GM18519 (cell line): ENCODE measurements at regions not wholly inside any gene's neighbourhood (a gene's known extent, or its start where the extent isn't known, plus 50 kb on each side); places are given as distances from the start of the nearest gene placed in this dataset.
"Not testable (repeated sequence)": the region's sequence is repeated elsewhere in the genome, so short reads cannot be mapped to it uniquely, and the experiment has no call there.

ENCODE experiments used
- ATAC-seq: cut with Tn5 transposase; IDR thresholded peaks from one replicate; pipeline ENCODE4 v1.9.1; 2021; ENCODE audit warnings: mild to moderate bottlenecking, moderate library complexity; ENCODE audit not compliant: unreplicated experiment, low FRiP score

DNA sequence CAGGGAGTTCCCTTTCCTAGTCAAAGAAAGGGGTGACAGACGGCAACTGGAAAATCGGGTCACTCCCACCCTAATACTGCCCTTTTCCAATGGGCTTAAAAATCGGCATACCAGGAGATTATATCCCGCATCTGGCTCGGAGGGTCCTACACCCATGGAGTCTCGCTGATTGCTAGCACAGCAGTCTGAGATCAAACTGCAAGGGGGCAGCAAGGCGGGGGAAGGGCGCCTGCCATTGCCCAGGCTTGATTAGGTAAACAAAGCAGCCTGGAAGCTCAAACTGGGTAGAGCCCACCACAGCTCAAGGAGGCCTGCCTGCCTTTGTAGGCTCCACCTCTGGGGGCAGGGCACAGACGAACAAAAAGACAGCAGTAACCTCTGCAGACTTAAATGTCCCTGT, 831.3 kb downstream of the TTLL7 start:
- not testable (repeated sequence) for ATAC-seq

DNA sequence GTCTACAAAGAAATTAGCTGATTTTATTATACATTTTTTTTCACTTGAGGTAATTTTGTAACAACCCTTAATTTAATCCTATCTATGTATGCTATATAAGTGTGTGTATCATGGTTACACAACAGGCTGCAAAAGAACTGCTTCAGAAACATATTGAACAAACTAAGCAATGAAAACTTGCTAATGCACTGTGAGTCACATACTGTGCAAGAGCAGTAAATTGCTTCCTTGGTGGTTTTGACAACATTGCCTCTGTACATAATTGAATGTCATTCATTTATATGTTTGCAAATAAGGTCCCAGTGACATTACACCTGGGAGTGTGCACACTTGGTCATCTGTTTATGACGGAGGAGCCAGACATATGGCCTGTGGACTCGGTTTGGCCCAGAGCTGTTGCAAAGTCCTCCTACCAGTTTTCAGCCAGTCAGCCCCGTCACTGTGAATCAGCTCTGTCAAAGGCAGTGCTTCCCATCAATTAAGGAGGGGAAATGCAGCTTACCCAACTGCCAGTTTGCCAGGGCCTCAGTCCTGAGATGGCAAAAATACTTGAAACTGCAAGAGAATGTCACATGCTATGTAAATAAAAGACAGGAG, 835.0 kb downstream of the TTLL7 start:
- not testable (repeated sequence) for ATAC-seq

DNA sequence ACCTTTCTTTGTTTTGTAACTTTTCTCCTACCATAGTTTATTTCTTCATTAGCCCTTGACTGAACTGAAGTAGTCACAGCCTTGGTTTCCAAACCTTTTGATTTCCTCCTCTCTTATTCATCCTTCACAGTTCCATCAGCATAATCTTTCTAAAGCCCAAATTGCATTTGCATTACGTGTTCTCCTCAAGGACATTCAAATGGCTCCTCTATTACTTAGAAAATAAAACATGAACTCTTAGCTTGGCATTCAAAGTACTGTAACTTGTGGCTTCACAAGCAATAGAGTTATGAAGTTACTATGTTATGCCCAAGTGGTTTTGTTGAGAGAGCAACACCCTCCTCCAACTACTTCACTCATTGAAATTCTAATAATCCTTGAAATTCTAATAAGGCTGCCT, 840.0 kb downstream of the TTLL7 start:
- not testable (repeated sequence) for ATAC-seq

DNA sequence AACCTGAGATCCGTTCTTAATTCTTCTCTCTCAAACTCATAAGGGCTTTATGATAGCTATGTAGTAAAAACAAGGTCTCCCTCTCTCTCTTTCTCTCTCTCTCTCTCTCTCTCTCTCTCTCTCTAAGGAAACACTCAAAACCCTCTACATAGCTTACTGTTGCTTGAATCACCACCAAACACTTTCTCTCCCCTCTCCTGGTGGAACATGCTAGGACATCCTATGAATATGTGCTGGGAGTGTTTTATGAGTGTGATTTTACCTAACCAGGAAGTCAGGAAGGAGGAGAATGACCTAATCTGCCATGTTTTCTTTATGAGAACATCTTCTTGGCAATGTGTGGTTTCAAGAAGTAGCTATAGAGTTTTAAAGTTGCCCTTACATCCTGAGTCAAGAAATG, 844.6 kb downstream of the TTLL7 start:
- ATAC-seq: not testable (repeated sequence)

DNA sequence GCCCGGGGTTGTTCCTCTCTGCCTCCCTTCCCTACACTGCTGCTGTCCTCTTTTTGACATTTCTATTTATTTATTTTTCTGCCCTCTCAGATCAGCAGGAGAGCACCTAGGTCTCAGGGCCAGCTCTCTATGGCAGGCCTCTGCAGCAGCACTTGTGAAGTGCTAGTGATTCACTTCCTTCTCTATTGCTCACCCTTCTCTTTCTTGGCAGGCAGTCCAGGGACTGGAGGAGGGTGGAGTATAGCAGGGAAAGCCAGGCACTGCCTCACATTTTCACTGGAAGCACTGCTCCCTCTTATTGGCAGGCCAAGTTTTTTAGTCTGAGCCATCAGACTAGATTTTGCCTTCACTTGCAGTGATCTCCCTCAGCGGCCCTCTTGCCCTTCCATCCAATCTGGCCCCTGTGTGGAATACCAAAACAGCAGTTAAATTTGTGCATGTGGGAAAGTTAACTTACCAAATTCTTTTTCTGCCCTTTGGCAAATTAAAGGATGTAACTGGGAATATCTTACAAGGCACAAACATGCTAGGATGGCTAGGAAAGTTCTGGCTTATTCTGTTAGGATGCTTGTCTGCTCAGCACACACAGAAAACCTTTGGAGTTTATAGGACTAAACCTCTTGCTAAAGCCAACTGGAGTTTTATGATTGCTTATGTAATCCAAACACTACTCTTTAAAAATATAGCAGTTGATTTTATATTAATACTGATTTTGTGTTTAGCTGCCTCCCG, 847.6 kb downstream of the TTLL7 start:
- ATAC-seq: not testable (repeated sequence)

DNA sequence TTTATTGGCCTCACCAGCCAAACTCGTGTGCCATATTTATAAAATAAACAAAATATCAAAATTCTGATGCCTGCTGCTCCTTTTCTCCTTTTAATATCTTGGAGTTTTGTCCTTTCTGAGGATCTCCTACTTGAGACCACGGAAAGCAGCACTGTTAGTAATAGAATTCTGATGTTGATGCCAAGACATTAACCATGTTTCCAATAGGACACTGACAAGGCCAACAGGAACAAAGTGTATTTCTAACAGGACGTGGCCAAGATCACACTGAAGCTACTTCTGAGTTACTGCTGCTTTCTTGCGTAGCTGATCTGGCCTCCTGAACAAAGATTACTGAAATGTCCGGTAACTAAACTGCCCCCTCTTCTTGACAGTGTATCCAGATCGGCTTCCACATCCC, 848.5 kb downstream of the TTLL7 start:
- not testable (repeated sequence) for ATAC-seq

DNA sequence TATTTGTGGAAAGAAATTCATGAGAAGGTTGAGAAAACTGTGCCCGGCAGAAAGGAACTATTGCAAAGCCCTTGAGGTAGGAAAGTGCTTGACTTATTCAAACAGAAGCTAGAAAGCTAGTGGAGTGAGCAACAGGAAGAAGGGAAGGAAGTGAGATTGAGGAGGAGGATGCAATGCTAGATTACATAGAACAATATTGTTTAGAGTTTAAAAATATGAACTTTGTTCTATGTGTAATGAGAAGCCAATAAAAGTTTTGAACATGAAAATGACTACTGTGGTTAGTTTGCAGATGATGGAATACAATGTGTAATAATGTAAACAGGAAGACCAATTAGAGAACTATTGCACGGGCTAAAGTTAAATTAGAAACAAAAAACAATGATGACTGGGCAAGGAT, 853.1 kb downstream of the TTLL7 start:
- not testable (repeated sequence) for ATAC-seq

DNA sequence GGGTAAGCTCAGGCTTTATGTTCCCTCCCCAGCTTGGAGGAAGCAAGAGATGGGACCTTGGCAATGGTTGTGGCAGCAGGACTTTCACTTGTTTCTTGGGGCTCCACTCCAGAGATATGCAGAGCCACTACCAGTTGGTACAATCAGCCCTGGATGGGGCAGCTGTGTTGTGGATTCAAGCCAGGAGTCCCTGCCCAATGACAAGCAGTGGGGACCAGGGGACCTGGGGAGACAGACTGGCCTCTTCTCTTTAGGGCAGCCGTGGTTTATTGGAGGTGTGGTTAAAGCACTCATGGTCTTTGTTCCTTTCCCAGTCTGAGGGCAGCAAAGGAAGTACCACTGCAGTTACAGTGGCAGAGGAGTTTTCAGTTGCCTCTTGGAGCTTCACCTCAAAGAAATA, 856.1 kb downstream of the TTLL7 start:
- ATAC-seq: not testable (repeated sequence)

DNA sequence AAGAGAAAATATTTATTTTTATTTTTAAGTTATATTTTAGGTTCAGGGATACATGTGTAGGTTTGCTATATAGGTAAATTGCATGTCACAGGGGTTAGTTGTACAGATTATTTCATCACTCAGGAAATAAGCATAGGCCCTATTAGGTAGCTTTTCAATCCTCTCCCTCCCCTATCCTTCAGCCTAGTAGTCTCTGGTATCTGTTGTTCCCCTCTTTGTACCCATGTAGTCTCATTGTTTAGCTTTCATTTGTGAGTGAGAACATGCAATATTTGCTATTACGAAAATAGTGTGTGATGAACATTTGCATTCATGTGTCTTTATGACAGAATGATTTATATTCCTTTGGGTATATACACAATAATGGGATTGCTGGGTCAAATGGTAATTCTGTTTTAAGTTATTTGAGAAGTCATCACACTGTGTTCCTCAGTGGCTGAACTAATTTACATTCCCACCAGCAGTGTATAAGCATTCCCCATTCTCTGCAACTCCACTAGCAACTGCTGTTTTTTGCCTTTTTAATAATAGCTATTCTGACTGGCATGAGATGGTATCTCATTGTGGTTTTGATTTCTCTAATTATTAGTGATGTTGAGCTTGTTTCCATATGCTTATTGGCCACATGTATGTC, 863.3 kb downstream of the TTLL7 start:
- ATAC-seq: not testable (repeated sequence)

DNA sequence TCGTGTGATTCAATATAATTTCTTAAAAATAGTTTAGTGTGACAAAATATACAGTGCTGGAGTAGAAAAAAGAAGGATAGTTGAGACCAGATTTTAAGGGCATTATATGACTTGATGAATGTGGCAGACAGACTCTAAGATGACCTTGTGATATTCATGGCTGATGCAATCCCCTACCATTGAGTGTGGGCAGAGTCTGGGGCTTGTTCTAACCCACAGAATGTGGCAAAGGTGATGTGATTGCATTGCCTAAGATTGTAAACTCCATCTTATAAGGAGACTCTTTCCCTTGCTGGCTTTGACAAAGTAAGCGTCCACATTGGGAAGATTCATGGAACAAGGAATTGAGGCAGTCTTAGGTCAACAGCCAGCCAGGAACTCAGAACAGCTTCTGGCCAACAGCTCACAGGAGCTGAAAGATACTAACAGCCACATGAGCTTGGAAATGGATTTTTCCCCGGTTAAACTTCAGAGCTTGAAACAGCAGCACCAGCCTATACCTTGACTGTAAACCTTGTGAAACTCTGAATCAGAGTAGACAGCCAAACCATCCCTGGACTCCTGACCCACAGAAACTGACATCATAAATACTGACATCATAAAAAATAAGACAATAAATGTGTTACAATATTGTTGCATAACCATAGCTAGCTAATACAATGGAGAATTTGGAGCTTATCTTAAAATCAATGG, 864.5 kb downstream of the TTLL7 start:
- ATAC-seq: not testable (repeated sequence)

DNA sequence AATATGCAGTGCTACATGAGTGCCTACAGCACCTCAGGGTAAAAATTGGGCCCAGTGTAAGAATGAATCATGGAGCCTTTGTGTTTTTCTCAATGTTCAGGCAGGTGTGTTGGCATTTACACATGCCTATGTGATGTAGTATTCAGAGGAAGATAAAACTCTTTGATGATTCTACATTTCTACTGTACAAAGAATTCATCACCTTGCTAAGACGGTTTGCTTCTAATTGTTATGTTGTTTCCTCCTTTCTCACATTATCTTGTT, 867.3 kb downstream of the TTLL7 start:
- no peak for ATAC-seq

DNA sequence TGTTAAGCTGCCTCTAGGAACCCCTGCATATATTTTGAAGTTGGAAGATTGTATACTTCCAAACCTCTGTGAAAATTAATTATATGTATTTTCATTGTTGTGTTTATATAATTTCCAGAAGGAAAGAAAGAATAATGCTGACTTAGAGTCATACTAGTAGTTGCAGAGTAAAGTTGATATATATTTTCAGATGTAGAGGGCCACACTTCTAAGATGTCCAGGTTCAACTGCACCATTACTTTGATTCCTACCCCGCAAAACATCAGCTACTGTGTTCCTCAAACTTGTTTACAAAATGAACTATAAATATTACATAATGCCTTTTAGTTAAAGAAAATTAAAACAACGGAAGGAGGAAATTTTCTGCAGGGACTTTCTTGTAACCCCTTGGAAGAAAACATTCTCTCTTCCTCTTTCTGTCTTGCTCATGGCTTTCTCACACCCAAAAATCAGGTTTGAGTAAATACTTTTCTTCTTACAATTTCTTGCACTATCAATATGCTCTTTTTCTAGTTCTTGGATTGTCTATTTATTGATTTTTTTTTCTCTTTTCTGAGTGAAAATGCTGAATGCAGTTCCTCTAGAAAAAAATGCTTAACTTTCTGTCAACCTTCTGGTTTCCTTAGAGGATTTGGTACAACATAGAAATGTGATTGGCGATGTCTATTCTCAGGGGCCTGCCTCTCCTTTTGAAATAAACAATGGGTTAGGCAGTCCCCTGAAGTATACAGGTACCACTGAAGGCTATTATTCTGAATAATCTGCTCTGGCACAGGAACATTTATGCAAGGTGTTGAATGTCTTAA, 867.8 kb downstream of the TTLL7 start:
- ATAC-seq: peak; percentile 56

DNA sequence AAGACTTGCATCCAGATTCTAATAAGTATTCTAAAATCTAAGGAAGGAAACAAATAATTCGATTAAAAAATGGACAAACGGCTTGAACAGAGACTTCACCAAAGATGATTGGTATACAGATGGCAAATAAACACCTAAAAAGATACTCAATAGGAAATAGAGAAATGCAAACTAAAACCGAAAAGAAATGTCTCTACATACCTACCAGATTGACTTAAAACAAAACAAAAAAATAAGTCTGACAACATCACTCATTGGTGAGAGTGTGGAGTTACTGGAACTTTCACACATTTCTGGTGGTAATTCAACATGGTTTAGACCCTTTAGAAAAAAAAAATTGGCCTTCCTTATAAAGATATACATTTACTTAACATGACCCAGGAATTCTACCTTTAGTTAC, 869.8 kb downstream of the TTLL7 start:
- ATAC-seq: no peak

DNA sequence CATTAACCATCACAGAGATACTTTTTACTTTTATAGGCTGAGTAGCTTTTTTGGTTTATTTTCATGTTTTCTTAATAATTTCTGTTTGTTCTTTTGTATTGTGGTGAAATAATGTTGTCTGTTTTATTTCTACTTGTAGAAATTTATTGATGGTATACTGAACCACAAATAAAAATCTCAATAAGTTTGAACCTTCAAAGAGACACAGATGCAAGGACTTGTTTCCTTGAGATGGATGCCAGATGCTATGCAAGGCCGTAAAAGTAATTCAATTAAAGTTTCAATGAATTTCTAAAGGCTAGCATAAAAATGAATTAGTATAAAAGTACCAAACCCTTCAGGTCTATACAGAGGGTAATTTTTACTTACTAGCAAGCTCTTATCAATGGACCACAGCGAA, 873.5 kb downstream of the TTLL7 start:
- no peak for ATAC-seq

DNA sequence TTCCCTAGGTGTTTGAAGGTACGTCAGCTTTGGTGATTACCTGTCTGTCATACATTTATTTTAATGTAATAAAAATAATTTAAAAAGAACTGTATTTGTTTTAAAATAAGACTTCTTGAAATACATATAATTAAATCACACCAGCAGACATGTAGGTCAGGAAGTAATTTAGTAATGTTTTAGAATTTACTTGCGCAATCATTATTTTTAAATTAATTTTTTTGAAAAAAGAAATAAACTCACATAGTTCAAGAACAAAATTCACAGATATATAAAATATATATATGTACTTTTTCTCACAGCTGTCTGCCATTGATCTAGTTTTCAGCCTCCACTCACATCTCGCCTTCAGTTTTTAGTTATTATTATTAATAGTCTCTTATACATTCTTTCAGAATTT, 875.9 kb downstream of the TTLL7 start:
- no peak for ATAC-seq

DNA sequence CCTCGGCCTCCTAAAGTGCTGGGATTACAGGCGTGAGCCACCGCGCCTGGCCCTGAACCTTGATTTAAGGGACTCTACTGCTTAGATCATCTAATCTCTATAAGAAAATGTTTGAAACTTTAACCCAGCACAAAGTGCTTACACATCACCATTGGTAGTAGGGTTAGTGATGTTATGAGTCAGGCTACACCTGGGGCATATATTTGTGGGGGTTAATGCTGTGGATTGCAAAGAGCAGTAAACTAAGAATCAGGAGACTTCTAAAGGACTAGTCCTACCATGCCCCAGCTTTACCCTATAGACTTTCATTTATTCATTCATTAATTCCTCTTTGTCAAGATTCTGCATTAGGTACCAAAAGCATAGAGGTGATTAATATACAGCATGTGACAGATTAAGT, 880.5 kb downstream of the TTLL7 start:
- no peak for ATAC-seq

DNA sequence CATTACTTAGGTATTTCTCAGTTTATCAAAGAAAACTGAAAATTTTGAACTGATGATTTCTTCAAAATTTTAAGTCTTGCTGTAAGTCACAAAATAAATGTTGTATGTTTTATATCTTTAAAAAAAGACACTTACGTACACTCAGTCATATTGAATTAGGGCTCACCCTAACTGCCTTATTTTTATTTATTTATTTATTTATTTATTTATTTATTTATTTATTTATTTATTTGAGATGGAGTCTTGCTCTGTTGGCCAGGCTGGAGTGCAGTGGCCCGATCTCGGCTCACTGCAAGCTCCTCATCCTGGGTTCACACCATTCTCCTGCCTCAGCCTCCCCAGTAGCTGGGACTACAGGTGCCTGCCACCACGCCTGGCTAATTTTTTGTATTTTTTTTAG, 881.9 kb downstream of the TTLL7 start:
- not testable (repeated sequence) for ATAC-seq

DNA sequence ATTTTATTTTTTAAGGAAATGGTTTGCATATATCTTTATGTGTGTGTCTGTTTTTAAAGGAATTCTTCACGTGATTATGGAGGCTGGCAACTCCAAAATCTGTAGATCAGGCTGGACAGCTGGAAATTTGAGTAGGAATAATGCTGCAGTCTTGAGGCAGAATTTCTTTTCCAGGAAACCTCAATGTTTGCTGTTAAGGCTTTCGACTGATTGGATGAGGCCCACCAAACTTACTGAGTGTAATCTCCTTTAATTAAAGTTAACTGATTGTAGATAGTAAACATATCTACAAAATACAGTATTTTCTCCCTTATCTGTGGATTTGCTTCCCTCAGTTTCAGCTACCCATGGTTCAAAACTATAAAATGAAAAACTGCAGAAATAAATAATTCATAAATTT, 883.1 kb downstream of the TTLL7 start:
- ATAC-seq: no peak

DNA sequence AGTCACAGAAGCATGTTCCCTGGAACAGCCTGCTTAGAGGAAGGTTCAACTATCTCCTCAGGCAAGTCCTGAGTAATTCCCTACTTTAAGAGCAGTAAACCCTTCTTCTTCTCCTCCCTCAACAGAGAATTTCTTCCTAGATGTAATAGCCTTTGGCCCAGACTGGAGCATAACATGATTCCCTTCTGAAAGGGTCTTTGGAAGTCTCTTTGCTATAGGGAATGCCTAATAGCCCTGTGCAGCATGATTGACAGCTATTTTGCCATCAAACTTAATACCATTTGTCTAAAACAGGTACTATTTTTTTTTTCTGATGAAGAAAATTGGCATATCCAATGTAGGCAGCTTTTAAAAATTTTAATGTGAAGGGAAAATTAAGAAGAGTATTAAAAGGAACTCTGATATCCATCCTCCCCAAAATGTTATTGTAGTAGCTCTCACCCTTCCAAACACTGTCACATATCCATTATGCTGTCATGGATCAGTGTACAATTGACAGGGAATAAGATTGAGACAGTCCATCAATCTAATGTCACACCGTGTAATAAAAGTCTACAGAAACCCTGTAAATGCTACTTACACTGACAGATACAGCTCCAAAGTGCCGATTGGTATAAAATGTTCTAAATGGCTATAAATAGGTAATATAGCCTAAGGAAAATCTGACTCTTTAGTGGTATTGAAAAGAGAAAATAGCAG, 884.6 kb downstream of the TTLL7 start:
- no peak for ATAC-seq

DNA sequence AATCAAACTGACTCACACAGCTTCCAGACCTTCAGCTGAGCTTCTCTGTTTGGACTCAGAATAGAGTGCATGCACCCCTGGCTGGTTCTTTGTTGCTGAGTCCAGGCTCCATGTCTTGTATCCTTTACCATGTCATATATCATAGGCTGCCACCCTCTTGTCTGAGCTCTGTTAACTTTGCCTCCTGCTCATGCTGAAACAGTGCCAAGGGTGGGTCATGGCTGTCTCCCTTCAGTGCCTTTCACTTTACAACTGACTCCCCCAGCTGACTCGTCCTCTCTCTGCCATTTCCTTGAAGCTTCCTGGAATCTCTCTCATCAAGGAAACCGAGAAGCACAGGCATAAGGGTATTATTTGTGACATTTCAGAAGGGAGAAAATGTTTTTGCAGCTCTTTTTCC, 885.3 kb downstream of the TTLL7 start:
- ATAC-seq: no peak
